Endothelial cell of umbilical vein (primary cell): ENCODE measurements at regions not wholly inside any gene's neighbourhood (a gene's known extent, or its start where the extent isn't known, plus 50 kb on each side); places are given as distances from the start of the nearest gene placed in this dataset.

ENCODE experiments used
- BruUV-seq: library from RNA; stranded (reverse); fragments of 400-500 nt; replicated peaks from 2 replicates; lab custom pipeline; 2021; lab: Mats Ljungman, UMichigan
- CTCF ChIA-PET: fragments of 300-600, 350-600 bp; sonication (Branson Sonifier 250); formaldehyde crosslinking; loops from one replicate; lab custom pipeline; 2021; ENCODE audit warnings: antibody characterized with exemption, inconsistent platforms; lab: Charles Lee
- POLR2A ChIA-PET: fragments of 300-600, 350-600 bp; sonication (Branson Sonifier 250); formaldehyde crosslinking; loops from one replicate; lab custom pipeline; 2021; ENCODE audit warnings: antibody characterized with exemption, inconsistent platforms; lab: Charles Lee
- DNase-seq: peaks from one replicate; pipeline ENCODE4 v3.0.0-alpha.2; 2011; ENCODE audit warnings: low read depth, low spot score
- FAIRE-seq: peaks from 2 replicates; lab custom pipeline; 2011; peaks lifted over from hg19 to GRCh38; lab: Jason Lieb, UNC
- H2AFZ ChIP-seq: 2 replicates; pipeline ENCODE4 v1.6.0; 2012; ENCODE audit warnings: low read depth, low read length, control low read depth, inconsistent platforms
- H3K27ac ChIP-seq: 2 replicates; pipeline ENCODE4 v1.5.1; 2011; ENCODE audit warnings: low read depth, mild to moderate bottlenecking, control low read depth, low read length, moderate library complexity; ENCODE audit not compliant: insufficient read depth
- H3K27me3 ChIP-seq, 2 experiments: 2 replicates each; pipeline versions ENCODE4 v1.6.0 to v1.6.1; 2011; ENCODE audit warnings: low read length in 2 of 2, mixed read lengths in 1 of 2; ENCODE audit not compliant: control insufficient read depth in 2 of 2, insufficient read depth in 2 of 2
- H3K36me3 ChIP-seq, 2 experiments: 2 replicates in 1 of 2; 3 replicates in 1 of 2; pipeline ENCODE4 v1.5.1; 2011; ENCODE audit warnings: low read length in 2 of 2, mild to moderate bottlenecking in 1 of 2, moderate library complexity in 1 of 2; ENCODE audit not compliant: control insufficient read depth in 2 of 2, insufficient read depth in 2 of 2; ENCODE audit errors: extremely low read depth in 1 of 2
- H3K4me1 ChIP-seq: 3 replicates; pipeline ENCODE4 v1.5.1; 2011; ENCODE audit warnings: mild to moderate bottlenecking, low read length; ENCODE audit not compliant: control insufficient read depth, insufficient read depth; ENCODE audit errors: extremely low read depth
- H3K4me2 ChIP-seq: 2 replicates; pipeline ENCODE4 v1.6.1; 2011; ENCODE audit warnings: low read length, control low read depth, mixed read lengths; ENCODE audit not compliant: insufficient read depth
- H3K4me3 ChIP-seq, 3 experiments: fragments of 200-600 bp in 1 of 3; sonication (generic), shearing (Covaris generic) in 1 of 3; replicated peaks in 1 of 3; 2 replicates each; pipeline ENCODE4 v1.5.1; 2011 to 2016; ENCODE audit warnings: control low read depth in 3 of 3, low read length in 3 of 3, mild to moderate bottlenecking in 2 of 3, inconsistent platforms in 1 of 3, low read depth in 1 of 3, moderate library complexity in 1 of 3; ENCODE audit not compliant: insufficient read depth in 1 of 3
- H3K79me2 ChIP-seq: 2 replicates; pipeline ENCODE4 v1.6.0; 2012; ENCODE audit warnings: low read length, inconsistent platforms; ENCODE audit not compliant: control insufficient read depth, insufficient read depth
- H3K9ac ChIP-seq: replicated peaks from 2 replicates; pipeline ENCODE3; 2011; ENCODE audit warnings: low read length, control low read depth; ENCODE audit not compliant: insufficient read depth; ENCODE audit errors: extremely low read depth
- H3K9me1 ChIP-seq: replicated peaks from 3 replicates; pipeline ENCODE4 v1.6.0; 2011; ENCODE audit warnings: mild to moderate bottlenecking, low read length; ENCODE audit not compliant: control insufficient read depth, insufficient read depth; ENCODE audit errors: extremely low read depth
- H3K9me3 ChIP-seq: replicated peaks from 2 replicates; pipeline ENCODE4 v1.5.1; 2012; ENCODE audit warnings: low read length, inconsistent platforms; ENCODE audit not compliant: control insufficient read depth, insufficient read depth
- H4K20me1 ChIP-seq: replicated peaks from 2 replicates; pipeline ENCODE3; 2011; ENCODE audit warnings: mild to moderate bottlenecking, low read length; ENCODE audit not compliant: control insufficient read depth, insufficient read depth; ENCODE audit errors: extremely low read depth
- EZH2 ChIP-seq: IDR thresholded peaks from 2 replicates; pipeline ENCODE4 v1.6.1; 2012; ENCODE audit warnings: borderline replicate concordance, low read depth, mild to moderate bottlenecking, moderate library complexity, low read length, inconsistent platforms; ENCODE audit not compliant: severe bottlenecking
- FOS ChIP-seq: IDR thresholded peaks from 2 replicates; pipeline ENCODE4 v1.6.1; 2011; ENCODE audit warnings: mild to moderate bottlenecking, low read length, moderate library complexity, borderline replicate concordance; ENCODE audit not compliant: insufficient read depth
- GATA2 ChIP-seq: IDR thresholded peaks from 2 replicates; pipeline ENCODE4 v1.7.0; 2011; ENCODE audit warnings: low read depth, mild to moderate bottlenecking, moderate library complexity, mixed read lengths, low read length; ENCODE audit not compliant: insufficient read length, insufficient read depth
- JUN ChIP-seq: IDR thresholded peaks from 2 replicates; pipeline ENCODE4 v1.6.1; 2011; ENCODE audit warnings: borderline replicate concordance, low read depth; ENCODE audit not compliant: insufficient read length, insufficient read depth
- MAX ChIP-seq: IDR thresholded peaks from 2 replicates; pipeline ENCODE4 v1.6.1; 2011; ENCODE audit not compliant: insufficient read depth, insufficient read length
- MYC ChIP-seq: IDR thresholded peaks from one replicate; pipeline ENCODE4 v1.6.1; 2011; ENCODE audit warnings: mild to moderate bottlenecking, low read depth, low read length
- POLR2A ChIP-seq: IDR thresholded peaks from 2 replicates; pipeline ENCODE4 v1.6.1; 2012; ENCODE audit warnings: low read depth, mild to moderate bottlenecking, control low read depth, low read length
- POLR2AphosphoS5 ChIP-seq: IDR thresholded peaks from 2 replicates; pipeline ENCODE4 v1.6.1; 2012; ENCODE audit warnings: low read depth, mild to moderate bottlenecking, control low read depth, low read length, moderate library complexity; ENCODE audit not compliant: insufficient read depth
- dilution Hi-C: fragments of 300-500 bp; cut with MboI; formaldehyde crosslinking; loops from one replicate; pipeline ENCODE4 v1.15.0; 2019; ENCODE audit warnings: low sequenced_read_pairs; ENCODE audit not compliant: extremely low pct_ligation_motif_present
- intact Hi-C: fragments of 100-400 bp; cut with micrococcal nuclease; formaldehyde crosslinking; loops from one replicate; pipeline ENCODE4 v1.10.0; 2022
- TF ChIP-seq, protein P1 (sequence below), 2 donors: IDR thresholded peaks; 1 replicate in 1 of 2; 2 replicates in 1 of 2; pipeline ENCODE4 v1.5.1; 2011; ENCODE audit warnings: low read length in 2 of 2, mild to moderate bottlenecking in 2 of 2, moderate library complexity in 2 of 2, control low read depth in 1 of 2, inconsistent platforms in 1 of 2, low read depth in 1 of 2; ENCODE audit not compliant: insufficient read depth in 1 of 2; ENCODE audit errors: extremely low read depth in 1 of 2

- H2AFZ ChIP-seq: no peak overlapping the region
- H3K4me1 ChIP-seq: no peaks in the 10 kb centered on the region
- H3K9me1 ChIP-seq: no peaks in the 10 kb centered on the region
- no peak for DNase-seq
- H3K9me3 ChIP-seq: no peaks in the 10 kb centered on the region
- BruUV-seq: no TSS peak
- no peak overlapping the region for H3K4me2 ChIP-seq
- no peaks in the 10 kb centered on the region for H3K79me2 ChIP-seq
- TF ChIP-seq POLR2A: no peak
- TF ChIP-seq FOS: no peak
- TF ChIP-seq POLR2AphosphoS5: no peak
- TF ChIP-seq MYC: no peak
- TF ChIP-seq GATA2: no peak
- TF ChIP-seq MAX: no peak
- TF ChIP-seq, protein P1, sequence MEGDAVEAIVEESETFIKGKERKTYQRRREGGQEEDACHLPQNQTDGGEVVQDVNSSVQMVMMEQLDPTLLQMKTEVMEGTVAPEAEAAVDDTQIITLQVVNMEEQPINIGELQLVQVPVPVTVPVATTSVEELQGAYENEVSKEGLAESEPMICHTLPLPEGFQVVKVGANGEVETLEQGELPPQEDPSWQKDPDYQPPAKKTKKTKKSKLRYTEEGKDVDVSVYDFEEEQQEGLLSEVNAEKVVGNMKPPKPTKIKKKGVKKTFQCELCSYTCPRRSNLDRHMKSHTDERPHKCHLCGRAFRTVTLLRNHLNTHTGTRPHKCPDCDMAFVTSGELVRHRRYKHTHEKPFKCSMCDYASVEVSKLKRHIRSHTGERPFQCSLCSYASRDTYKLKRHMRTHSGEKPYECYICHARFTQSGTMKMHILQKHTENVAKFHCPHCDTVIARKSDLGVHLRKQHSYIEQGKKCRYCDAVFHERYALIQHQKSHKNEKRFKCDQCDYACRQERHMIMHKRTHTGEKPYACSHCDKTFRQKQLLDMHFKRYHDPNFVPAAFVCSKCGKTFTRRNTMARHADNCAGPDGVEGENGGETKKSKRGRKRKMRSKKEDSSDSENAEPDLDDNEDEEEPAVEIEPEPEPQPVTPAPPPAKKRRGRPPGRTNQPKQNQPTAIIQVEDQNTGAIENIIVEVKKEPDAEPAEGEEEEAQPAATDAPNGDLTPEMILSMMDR (IDR thresholded peaks at IDR 0.05; ENCODE audit: extremely low read depth in 1 of 2, insufficient read depth in 1 of 2, low read depth in 1 of 2, low read length in 2 of 2): no peak
- TF ChIP-seq EZH2: no peak
- TF ChIP-seq JUN: no peak
- H3K36me3 ChIP-seq: no peaks in the 10 kb centered on the region
- intact Hi-C loops (no loop called here), dilution Hi-C loops (no loop called here)
- H3K4me3 ChIP-seq: no peak overlapping the region
- H3K9ac ChIP-seq: no peak overlapping the region
- ChIA-PET POLR2A (no interaction called here), CTCF (no interaction called here)
- H3K27ac ChIP-seq: no peak overlapping the region
- no peak for FAIRE-seq
- no peaks in the 10 kb centered on the region for H4K20me1 ChIP-seq
- H3K27me3 ChIP-seq: no peaks in the 10 kb centered on the region
Measured at GRCh38 chr13:97692628-97693027, 258.7 kb downstream of the RAP2A start.
